GM12891 (cell line): ENCODE measurements at regions not wholly inside any gene's neighbourhood (a gene's known extent, or its start where the extent isn't known, plus 50 kb on each side); places are given as distances from the start of the nearest gene placed in this dataset.

Experiments used
- DNase-seq: peaks from one replicate; pipeline ENCODE4 v3.0.0; 2011; ENCODE audit warnings: low spot score; ENCODE audit not compliant: insufficient read length
- FAIRE-seq: peaks from 2 replicates; lab custom pipeline; 2011; peaks lifted over from hg19 to GRCh38; lab: Jason Lieb, UNC
- PAX5 ChIP-seq: IDR thresholded peaks from 2 replicates; pipeline ENCODE4 v1.6.1; 2011; ENCODE audit warnings: low read length, moderate library complexity, mild to moderate bottlenecking; ENCODE audit not compliant: insufficient read depth, severe bottlenecking
- POLR2A ChIP-seq: IDR thresholded peaks from 2 replicates; pipeline ENCODE4 v1.6.1; 2011; ENCODE audit warnings: low read depth, low read length, control low read depth
- POLR2AphosphoS5 ChIP-seq: IDR thresholded peaks from 2 replicates; pipeline ENCODE4 v1.6.1; 2011; ENCODE audit warnings: low read depth, low read length, control low read depth
- POU2F2 ChIP-seq: IDR thresholded peaks from 2 replicates; pipeline ENCODE4 v1.6.1; 2011; ENCODE audit warnings: low read depth, mild to moderate bottlenecking, control low read depth, low read length, moderate library complexity
- SPI1 ChIP-seq: IDR thresholded peaks from 2 replicates; pipeline ENCODE4 v1.6.1; 2011; ENCODE audit warnings: low read depth, low read length, control low read depth
- TAF1 ChIP-seq: IDR thresholded peaks from 2 replicates; pipeline ENCODE4 v1.6.1; 2011; ENCODE audit warnings: low read depth, low read length, control low read depth

DNA sequence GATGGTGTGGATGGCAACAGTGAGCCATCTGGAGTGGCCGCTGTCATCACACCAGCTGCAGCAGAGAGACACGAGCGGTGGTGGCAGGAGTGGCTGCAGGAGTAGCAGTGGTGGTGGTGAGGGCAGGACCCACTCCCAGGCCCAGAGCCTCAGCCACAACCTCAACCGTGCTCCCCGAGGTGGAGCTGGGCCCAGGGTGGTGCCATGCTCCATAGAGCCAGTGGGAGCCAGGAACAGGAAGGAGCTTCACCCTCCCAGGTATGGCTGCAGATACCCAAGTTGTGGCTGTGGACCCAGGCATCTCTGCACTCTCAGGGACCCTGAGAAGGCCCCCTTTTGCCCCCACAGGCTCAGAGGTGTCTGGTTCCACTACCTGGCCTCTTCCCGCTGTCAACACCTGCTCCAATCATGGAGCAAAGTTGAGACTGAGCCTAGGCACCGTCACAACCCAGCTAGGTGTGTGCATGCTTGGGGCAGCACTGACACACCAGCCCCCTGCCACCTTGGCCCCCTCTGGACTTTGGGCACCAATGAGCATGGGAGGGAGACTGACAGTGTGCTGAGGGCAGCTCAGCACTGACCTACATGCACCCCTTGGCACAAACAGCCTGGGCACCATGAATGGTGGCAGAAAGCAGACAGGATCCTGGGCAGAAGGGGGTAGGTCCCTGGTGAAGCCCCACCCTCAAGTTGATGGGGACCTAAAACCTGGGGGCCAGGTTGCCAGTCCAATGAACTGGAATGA, 188.9 kb downstream of the NDUFA10 start:
- TF ChIP-seq PAX5 = no peak
- no peak for TF ChIP-seq POLR2A
- no peak for TF ChIP-seq SPI1
- FAIRE-seq (no peak), DNase-seq (no peak)

DNA sequence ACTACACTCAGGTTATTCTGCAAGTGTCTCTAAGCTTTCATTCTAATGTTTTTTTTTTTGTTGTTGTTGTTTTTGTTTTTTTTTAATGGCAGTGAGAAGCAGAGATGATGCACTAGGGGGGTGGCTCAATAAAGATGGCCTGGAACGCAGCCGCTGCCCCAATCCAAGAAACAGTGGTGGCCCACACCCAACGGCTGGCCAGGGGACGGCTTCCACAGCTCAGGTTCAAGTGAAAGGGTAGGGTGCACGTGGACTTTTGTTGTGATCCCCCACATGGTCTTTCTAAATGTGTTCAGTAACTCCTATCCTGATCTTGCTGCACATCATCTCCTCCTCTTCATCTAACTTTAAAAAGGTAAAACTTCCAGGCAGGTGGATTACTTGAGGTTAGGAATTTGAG, 190.1 kb downstream of the NDUFA10 start:
- FAIRE-seq = no peak
- no peak for TF ChIP-seq SPI1
- no peak for TF ChIP-seq PAX5
- no peak for TF ChIP-seq TAF1
- TF ChIP-seq POU2F2 = no peak
- no peak for TF ChIP-seq POLR2AphosphoS5
- no peak for TF ChIP-seq POLR2A

DNA sequence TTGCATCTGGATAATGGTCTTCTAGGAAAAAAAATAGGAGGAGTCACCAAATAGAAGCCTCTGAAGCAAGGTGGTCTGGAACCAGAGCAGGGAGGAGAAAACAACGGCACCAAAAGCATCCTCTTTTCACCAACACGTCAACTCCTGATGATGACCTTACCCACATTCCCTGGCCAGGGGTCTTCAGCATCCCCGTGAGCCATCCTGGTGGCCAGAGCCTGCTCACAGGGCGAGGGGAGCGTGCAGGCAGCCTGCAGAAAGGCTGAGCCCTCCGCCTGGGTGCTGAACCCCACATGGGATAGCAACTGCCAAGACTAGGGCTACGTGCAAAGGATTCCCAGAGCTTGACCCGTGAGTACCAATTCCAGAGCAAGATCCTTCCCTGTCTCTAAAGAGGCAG, 191.0 kb downstream of the NDUFA10 start:
- FAIRE-seq (no peak), DNase-seq (no peak)
- no peak for TF ChIP-seq TAF1
- no peak for TF ChIP-seq PAX5
- no peak for TF ChIP-seq POLR2AphosphoS5
- TF ChIP-seq POU2F2 = no peak
- TF ChIP-seq POLR2A = no peak
- no peak for TF ChIP-seq SPI1

More for the DNA sequence above, 190.1 kb downstream of the NDUFA10 start:
- no peak for DNase-seq

DNA sequence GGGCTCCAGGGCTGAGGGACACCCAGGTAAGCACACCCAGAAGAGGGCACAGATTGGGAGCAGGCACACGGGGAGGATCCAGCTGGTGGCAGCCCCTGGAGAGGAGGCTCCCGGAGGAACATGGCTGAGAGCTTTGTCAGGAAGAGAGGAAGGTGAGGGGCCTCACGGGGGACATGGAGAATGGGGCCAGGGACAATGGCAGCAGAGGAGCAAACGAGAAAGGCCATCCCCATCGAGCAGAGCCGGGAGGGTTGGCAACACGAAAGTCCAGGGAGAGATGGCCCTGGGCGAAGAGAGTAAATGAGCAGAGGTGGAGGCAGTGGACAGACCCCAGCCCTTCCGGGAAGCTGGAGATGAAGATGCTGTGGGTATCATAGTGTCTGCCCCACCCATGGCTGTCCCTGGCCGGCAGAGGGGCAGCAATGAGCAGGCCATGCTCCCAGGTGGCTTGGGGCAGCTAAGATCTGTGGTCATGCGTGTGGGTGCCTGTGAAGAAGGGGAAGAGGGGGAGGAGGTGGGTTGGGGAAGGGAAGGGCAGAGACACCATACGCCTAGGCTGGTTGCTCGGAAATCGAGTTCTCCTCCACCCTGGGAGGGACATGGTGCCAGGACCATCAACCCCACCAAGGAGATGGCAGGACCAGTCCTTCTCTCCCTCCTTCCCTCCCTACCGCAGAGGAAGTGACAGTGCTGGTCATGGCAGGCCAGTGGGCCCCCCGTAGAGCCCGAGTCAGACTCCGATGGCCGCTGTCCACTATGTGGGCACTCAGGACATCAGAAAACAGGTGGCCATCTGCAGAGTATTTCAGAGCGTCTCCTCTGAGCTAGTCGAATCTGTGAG, 191.7 kb downstream of the NDUFA10 start:
- FAIRE-seq (no peak), DNase-seq (no peak)
- no peak for TF ChIP-seq POU2F2
- no peak for TF ChIP-seq TAF1
- no peak for TF ChIP-seq POLR2A
- no peak for TF ChIP-seq SPI1
- TF ChIP-seq PAX5 = no peak
- no peak for TF ChIP-seq POLR2AphosphoS5

DNA sequence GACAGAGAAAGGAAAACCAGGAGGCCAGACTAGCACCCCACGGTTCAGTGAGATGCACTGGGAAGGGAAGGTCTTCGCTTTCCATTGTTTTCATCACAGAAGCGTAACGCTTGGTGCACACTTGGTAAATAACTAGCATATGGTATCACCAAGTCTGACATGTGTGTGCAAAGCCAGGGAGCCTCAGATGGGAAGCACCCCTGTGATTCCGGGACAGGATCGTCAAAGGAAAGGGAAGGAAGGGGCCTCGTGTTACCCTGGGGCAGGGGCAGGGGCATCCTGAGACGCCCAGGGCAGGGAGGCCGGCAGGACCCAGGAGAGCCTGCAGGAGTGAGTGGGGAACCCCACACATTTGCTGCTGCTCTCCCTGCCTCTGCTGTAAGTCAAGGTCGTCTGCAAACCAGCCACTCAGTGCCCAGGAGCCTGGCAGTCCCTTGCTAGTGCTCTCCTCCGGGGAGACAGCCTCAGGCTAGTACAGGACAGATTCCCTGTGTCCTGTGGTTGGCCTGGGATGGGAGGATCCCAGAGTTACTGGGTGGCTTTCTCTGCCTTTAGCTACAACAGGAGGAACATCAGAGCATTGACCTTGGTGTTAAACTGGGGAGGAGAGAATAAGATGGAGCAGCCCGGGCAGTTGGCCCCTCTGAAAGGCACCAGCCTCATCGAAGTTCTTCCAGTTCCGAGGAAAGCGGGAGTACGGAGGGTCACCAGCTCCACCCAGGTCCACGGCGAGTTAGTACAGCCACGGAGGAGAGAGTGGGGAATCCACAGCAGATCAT, 192.5 kb downstream of the NDUFA10 start:
- TF ChIP-seq POU2F2 (no peak), POLR2AphosphoS5 (no peak), SPI1 (no peak), POLR2A (no peak), TAF1 (no peak), PAX5 (no peak)
- FAIRE-seq (no peak), DNase-seq (no peak)

DNA sequence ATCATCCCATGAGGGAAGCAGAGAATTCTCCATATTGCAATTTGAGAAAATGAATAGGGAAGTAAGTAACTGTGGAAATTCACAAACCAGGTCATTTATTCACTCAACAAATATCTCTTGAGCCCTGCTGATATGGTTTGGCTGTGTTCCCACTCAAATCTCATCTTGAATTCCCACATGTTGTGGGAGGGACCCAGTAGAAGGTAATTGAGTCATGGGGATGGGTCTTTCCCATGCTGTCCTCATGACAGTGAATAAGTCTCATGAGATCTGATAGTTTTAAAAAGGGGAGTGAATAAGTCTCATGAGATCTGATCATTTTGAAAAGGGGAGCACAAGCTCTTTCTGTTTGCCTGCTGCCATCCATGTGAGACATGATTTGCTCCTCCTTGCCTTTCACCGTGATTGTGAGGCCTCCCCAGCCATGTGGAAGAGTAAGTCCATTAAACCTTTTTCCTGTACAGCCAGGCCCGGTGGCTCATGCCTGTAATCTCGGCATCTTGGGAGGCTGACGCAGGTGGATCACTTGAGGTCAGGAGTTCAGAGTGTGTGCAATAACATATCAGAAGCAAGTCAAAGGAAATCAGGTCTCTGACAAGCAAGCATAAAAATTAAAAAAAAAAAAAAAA, 193.2 kb downstream of the NDUFA10 start:
- TF ChIP-seq POU2F2 (no peak), SPI1 (no peak), POLR2AphosphoS5 (no peak), POLR2A (no peak), PAX5 (no peak), TAF1 (no peak)
- FAIRE-seq (no peak), DNase-seq (no peak)

DNA sequence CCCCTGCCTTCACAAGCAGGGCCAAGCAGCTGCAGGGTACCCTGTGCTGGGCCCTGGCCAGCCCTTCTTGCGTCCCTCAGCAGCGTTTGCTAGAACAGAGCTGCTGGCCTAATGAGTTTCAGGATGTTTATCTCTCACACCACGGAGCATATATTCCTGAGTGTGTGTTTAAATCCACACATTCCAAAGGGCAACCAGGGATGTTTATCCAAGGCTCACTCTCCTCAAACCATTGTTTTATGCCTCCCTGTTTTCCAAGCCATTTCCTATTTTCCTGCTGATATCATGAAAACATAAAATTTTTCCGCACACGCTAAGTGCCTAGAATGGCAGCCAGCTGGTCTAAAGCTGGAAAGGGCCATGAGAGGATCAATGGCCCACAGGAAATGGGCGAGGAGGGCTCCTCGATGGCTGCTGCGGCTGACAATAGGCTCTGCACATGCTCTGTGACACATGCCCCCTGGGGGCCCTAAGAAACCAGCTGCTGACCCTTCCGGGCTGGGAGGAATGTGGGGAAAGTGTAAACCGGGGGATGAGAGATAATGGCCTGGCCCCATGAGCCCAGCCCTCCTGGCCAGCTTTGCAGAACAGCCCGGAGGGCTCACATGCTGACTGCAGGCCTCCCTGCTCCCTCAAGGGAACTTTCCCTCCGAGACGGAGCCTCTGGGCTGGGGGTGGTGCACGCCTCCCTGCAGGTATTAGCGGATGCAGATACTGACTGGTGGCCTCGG, 194.0 kb downstream of the NDUFA10 start:
- TF ChIP-seq SPI1 (no peak), POLR2AphosphoS5 (no peak), POLR2A (no peak), PAX5 (no peak), POU2F2 (no peak), TAF1 (no peak)
- FAIRE-seq (no peak), DNase-seq (no peak)

DNA sequence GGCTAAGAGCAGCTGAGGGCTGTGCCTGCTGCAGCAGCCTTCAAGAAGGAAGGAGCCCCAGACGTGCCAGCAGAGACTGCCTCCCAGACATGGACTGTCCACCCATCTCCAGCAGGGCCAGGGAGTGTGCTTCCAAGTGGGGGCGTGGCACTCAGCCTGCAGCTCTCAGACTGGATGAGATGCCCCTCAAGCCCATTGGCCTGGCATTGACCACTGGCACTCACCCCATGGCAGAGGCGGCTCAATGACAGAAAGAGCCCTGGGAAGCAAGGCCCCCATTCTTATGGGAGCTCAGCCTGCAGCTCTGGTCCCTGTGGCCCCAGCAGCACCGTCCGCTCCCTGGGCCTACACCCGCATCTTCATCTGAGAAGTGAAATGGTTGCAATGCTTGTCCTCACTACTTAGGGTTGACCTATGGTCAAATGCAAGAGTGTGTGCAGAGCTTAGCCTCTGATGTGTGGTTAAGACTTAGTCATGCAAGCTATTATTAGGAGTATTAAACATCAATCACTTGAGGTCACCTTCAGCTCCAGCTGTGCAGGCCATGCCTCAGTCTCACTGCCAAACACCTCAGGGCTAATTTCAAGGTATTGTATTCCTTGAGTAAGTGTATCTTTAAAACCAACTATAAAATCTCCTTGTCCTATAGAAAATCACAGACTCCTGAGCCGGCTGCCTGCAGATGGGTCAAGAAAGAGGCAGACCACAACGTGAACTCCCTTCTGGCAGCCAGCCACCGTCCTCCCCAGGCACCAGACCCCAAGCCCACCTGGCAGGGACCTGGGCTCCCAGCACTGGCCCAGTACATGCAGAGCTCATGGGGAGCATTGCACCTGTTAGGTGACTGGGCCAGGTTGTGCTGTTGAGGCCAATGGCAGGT, 194.8 kb downstream of the NDUFA10 start:
- no peak for DNase-seq
- FAIRE-seq = no peak
- no peak for TF ChIP-seq TAF1
- TF ChIP-seq POLR2AphosphoS5 = no peak
- TF ChIP-seq SPI1 = no peak
- TF ChIP-seq POU2F2 = no peak
- no peak for TF ChIP-seq PAX5
- no peak for TF ChIP-seq POLR2A
